Retina (tissue), 1 donor: ENCODE measurements at regions not wholly inside any gene's neighbourhood (a gene's known extent, or its start where the extent isn't known, plus 50 kb on each side); places are given as distances from the start of the nearest gene placed in this dataset.

Experiments
- DNase-seq: peaks from one replicate; pipeline ENCODE4 v3.0.0-alpha.2; 2016

- DNase-seq, result no peak
Observed at GRCh38 chr2:6482256-6482655, 383.5 kb downstream of the CMPK2 start.

GRCh38 chr2:6487765-6488164 lies 377.9 kb downstream of the CMPK2 start:
- no peak for DNase-seq

- DNase-seq, result no peak
Observed at GRCh38 chr2:6492573-6492972, 373.1 kb downstream of the CMPK2 start.

- DNase-seq, result no peak
Observed at GRCh38 chr2:6493266-6493665, 372.4 kb downstream of the CMPK2 start.

- no peak for DNase-seq
Observed at GRCh38 chr2:6493669-6494068, 372.0 kb downstream of the CMPK2 start.

GRCh38 chr2:6495466-6495865 lies 370.2 kb downstream of the CMPK2 start:
- no peak for DNase-seq

GRCh38 chr2:6496376-6496775 lies 369.3 kb downstream of the CMPK2 start:
- no peak for DNase-seq

- DNase-seq, result no peak
Observed at GRCh38 chr2:6497048-6497447, 368.7 kb downstream of the CMPK2 start.

GRCh38 chr2:6498841-6499240 lies 366.9 kb downstream of the CMPK2 start:
- no peak for DNase-seq

- DNase-seq, result no peak
Observed at GRCh38 chr2:6499691-6500090, 366.0 kb downstream of the CMPK2 start.

GRCh38 chr2:6506361-6506794 lies 359.3 kb downstream of the CMPK2 start:
- DNase-seq, result no peak

GRCh38 chr2:6506859-6507258 lies 358.8 kb downstream of the CMPK2 start:
- DNase-seq, result no peak

GRCh38 chr2:6510532-6510931 lies 355.2 kb downstream of the CMPK2 start:
- no peak for DNase-seq

GRCh38 chr2:6512589-6512988 lies 353.1 kb downstream of the CMPK2 start:
- no peak for DNase-seq

- no peak for DNase-seq
Observed at GRCh38 chr2:6516674-6517073, 349.0 kb downstream of the CMPK2 start.

- DNase-seq, result no peak
Observed at GRCh38 chr2:6518361-6518760, 347.3 kb downstream of the CMPK2 start.

- DNase-seq, result peak; percentile 33
Observed at GRCh38 chr2:6523476-6523875, 342.2 kb downstream of the CMPK2 start.

- DNase-seq, result peak; percentile 81
Observed at GRCh38 chr2:6524691-6525474, 340.8 kb downstream of the CMPK2 start.

GRCh38 chr2:6525475-6525964 lies 340.2 kb downstream of the CMPK2 start:
- DNase-seq, result peak; percentile 79

GRCh38 chr2:6526093-6526824 lies 339.4 kb downstream of the CMPK2 start:
- peak; percentile 64 for DNase-seq

GRCh38 chr2:6531304-6531703 lies 334.4 kb downstream of the CMPK2 start:
- no peak for DNase-seq

GRCh38 chr2:6535572-6535971 lies 330.1 kb downstream of the CMPK2 start:
- DNase-seq, result peak; percentile 54

GRCh38 chr2:6538607-6539006 lies 327.1 kb downstream of the CMPK2 start:
- DNase-seq, result no peak

- DNase-seq, result no peak
Observed at GRCh38 chr2:6545336-6545735, 320.4 kb downstream of the CMPK2 start.
